ENCODE measurements at regions not wholly inside any gene's neighbourhood (a gene's known extent, or its start where the extent isn't known, plus 50 kb on each side); places are given as distances from the start of the nearest gene placed in this dataset.

DNA sequence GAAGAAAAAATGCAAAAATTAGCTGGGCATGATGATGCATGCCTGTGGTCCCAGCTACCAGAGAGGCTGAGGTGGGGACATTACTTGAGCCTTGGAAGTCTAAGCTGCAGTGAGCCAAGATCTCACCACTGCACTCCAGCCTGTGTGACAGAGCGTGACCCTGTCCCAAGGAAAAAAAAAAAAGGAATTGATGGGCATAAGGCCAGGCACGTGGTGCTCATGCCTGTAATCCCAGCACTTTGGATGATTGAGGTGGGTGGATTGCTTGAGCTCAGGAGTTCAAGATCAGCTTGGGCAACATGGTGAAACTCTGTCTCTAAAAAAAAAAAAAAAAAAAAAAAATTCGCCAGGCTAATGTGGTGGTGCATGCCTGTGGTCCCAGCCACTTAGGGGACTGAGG, 55.8 kb upstream of the ATP2B4 start:
- DNase-seq (ENCODE audit: low read depth, low spot score) (no peak), FAIRE-seq (no peak)
- H3K9ac ChIP-seq (replicated peaks; ENCODE audit: extremely low read depth, insufficient read depth, low read length): no peak overlapping the region
- H2AFZ ChIP-seq (ENCODE audit: low read depth, low read length): no peak overlapping the region
- H3K79me2 ChIP-seq (ENCODE audit: control insufficient read depth, insufficient read depth, low read length): no peaks in the 10 kb centered on the region
- no peaks in the 10 kb centered on the region for H3K9me3 ChIP-seq (replicated peaks; ENCODE audit: control insufficient read depth, insufficient read depth, low read length)
- H3K4me3 ChIP-seq (replicated peaks in 1 of 3; ENCODE audit: insufficient read depth in 1 of 3, low read depth in 1 of 3, low read length in 3 of 3): no peak overlapping the region
- H3K36me3 ChIP-seq (ENCODE audit: control insufficient read depth in 2 of 2, extremely low read depth in 1 of 2, insufficient read depth in 2 of 2, low read length in 2 of 2): no peaks in the 10 kb centered on the region
- dilution Hi-C loops (cut with MboI; ENCODE audit: extremely low pct_ligation_motif_present, low sequenced_read_pairs): no loop called here
- H3K4me2 ChIP-seq (ENCODE audit: insufficient read depth, low read length): no peak overlapping the region
- H3K4me1 ChIP-seq (ENCODE audit: control insufficient read depth, extremely low read depth, insufficient read depth, low read length): no peaks in the 10 kb centered on the region
- H3K27ac ChIP-seq (ENCODE audit: insufficient read depth, low read depth, low read length): no peak overlapping the region
- ChIA-PET POLR2A (no interaction called here), CTCF (no interaction called here)
- H3K27me3 ChIP-seq (ENCODE audit: control insufficient read depth in 2 of 2, insufficient read depth in 2 of 2, low read length in 2 of 2): peaks cover 0 to 4% of the 10 kb centered on the region in 2 experiments
- BruUV-seq (replicated peaks): no TSS peak
- no peaks in the 10 kb centered on the region for H4K20me1 ChIP-seq (replicated peaks; ENCODE audit: control insufficient read depth, extremely low read depth, insufficient read depth, low read length)
- intact Hi-C loops (cut with micrococcal nuclease): no loop called here
- no peaks in the 10 kb centered on the region for H3K9me1 ChIP-seq (replicated peaks; ENCODE audit: control insufficient read depth, extremely low read depth, insufficient read depth, low read length)
- no peak for TF ChIP-seq POLR2A (IDR thresholded peaks at IDR 0.05; ENCODE audit: low read depth, low read length)
- no peak for TF ChIP-seq MYC (IDR thresholded peaks at IDR 0.05; ENCODE audit: low read depth, low read length)
- no peak for TF ChIP-seq EZH2 (IDR thresholded peaks at IDR 0.05; ENCODE audit: borderline replicate concordance, low read depth, low read length, severe bottlenecking)
- TF ChIP-seq FOS (IDR thresholded peaks at IDR 0.05; ENCODE audit: borderline replicate concordance, insufficient read depth, low read length): no peak
- TF ChIP-seq CTCF (IDR thresholded peaks at IDR 0.05; ENCODE audit: extremely low read depth in 1 of 2, insufficient read depth in 1 of 2, low read depth in 1 of 2, low read length in 2 of 2): no peak
- TF ChIP-seq, protein P1, sequence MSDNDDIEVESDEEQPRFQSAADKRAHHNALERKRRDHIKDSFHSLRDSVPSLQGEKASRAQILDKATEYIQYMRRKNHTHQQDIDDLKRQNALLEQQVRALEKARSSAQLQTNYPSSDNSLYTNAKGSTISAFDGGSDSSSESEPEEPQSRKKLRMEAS (IDR thresholded peaks at IDR 0.05; ENCODE audit: insufficient read depth, insufficient read length): no peak
- TF ChIP-seq GATA2 (IDR thresholded peaks at IDR 0.05; ENCODE audit: insufficient read depth, insufficient read length, low read depth, low read length): no peak
- TF ChIP-seq POLR2AphosphoS5 (IDR thresholded peaks at IDR 0.05; ENCODE audit: insufficient read depth, low read depth, low read length): no peak
- no peak for TF ChIP-seq JUN (IDR thresholded peaks at IDR 0.05; ENCODE audit: borderline replicate concordance, insufficient read depth, insufficient read length, low read depth)
